Neural crest cell (in vitro differentiated cells): ENCODE measurements at regions not wholly inside any gene's neighbourhood (a gene's known extent, or its start where the extent isn't known, plus 50 kb on each side); places are given as distances from the start of the nearest gene placed in this dataset.
"Not testable (repeated sequence)": the region's sequence is repeated elsewhere in the genome, so short reads cannot be mapped to it uniquely, and the experiment has no call there.

Experiments
- DNase-seq: peaks from one replicate; pipeline ENCODE4 v3.0.0; 2021; ENCODE audit warnings: low read depth, mixed read lengths, low spot score
- H3K27ac Mint-ChIP-seq: one replicate; pipeline ENCODE4 v1.8.0; 2021; ENCODE audit warnings: mild to moderate bottlenecking, mixed read lengths; ENCODE audit not compliant: unreplicated experiment
- H3K27me3 Mint-ChIP-seq: 2 replicates; pipeline ENCODE4 v1.8.0; 2021; ENCODE audit warnings: low read depth, mild to moderate bottlenecking, mixed read lengths
- H3K36me3 Mint-ChIP-seq: 2 replicates; pipeline ENCODE4 v1.8.0; 2021; ENCODE audit warnings: low read depth, mild to moderate bottlenecking, mixed read lengths
- H3K4me1 Mint-ChIP-seq: 2 replicates; pipeline ENCODE4 v1.8.0; 2021; ENCODE audit warnings: mixed read lengths
- H3K4me3 Mint-ChIP-seq: one replicate; pipeline ENCODE4 v1.8.0; 2021; ENCODE audit warnings: mild to moderate bottlenecking, mixed read lengths
- H3K9me3 Mint-ChIP-seq: 2 replicates; pipeline ENCODE4 v1.8.0; 2021; ENCODE audit warnings: mixed read lengths
- CTCF ChIP-seq: fragments of 200-600 bp; sonication (generic); conservative IDR thresholded peaks from 2 replicates; pipeline ENCODE4 v1.5.0; 2021; ENCODE audit warnings: antibody characterized with exemption, mild to moderate bottlenecking

DNA sequence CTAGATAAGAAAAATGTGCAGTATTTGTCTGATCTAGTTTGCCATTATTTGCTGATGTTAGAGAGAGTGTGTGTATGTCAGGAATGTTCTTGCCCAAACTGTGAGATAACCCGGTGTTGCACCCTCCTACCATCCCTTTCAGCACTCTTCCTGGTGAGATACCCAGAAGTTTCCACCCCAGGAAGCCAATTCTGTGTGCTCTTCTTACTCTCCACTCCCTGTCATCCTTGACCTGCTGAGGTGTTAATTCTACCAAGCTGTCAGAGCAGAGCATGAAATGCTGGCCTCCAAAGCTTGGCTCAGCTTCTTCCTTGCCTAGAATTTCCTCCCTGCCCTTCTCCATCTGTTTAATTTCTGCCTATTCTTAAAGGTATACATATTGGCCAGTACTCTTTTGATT, 237.3 kb upstream of the CNR1 start:
- Mint-ChIP-seq H3K4me3 (no peak overlapping the region), H3K36me3 (no peaks in the 10 kb centered on the region), H3K27ac (no peak overlapping the region), H3K27me3 (no peaks in the 10 kb centered on the region), H3K4me1 (no peaks in the 10 kb centered on the region), H3K9me3 (no peaks in the 10 kb centered on the region)
- TF ChIP-seq CTCF = no peak
- no peak for DNase-seq

- no peak for TF ChIP-seq CTCF
- Mint-ChIP-seq H3K9me3 (no peaks in the 10 kb centered on the region), H3K36me3 (no peaks in the 10 kb centered on the region), H3K4me1 (no peaks in the 10 kb centered on the region), H3K27ac (no peak overlapping the region), H3K27me3 (no peaks in the 10 kb centered on the region), H3K4me3 (no peak overlapping the region)
- DNase-seq = no peak
Measured at GRCh38 chr6:88402909-88403308, 236.8 kb upstream of the CNR1 start.

DNA sequence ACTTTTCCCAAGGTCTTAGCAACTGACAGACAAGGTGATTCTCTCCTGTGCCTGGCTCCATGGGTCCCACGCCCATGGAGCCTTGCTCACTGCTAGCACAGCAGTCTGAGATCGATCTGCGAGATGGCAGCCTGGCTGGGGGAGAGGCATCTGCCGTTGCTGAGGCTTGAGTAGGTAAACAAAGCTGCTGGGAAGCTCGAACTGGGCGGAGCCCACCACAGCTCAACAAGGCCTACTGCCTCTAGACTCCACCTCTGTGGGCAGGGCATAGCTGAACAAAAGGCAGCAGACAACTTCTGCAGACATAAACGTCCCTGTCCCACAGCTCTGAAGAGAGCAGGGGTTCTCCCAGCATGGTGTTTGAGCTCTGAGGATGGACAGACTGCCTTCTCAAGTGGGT, 224.9 kb upstream of the CNR1 start:
- not testable (repeated sequence) for H3K4me3 Mint-ChIP-seq, H3K36me3 Mint-ChIP-seq, H3K27me3 Mint-ChIP-seq, H3K4me1 Mint-ChIP-seq, H3K9me3 Mint-ChIP-seq, H3K27ac Mint-ChIP-seq, DNase-seq

- Mint-ChIP-seq H3K4me1 (peaks cover 6% of the 10 kb centered on the region), H3K27me3 (no peaks in the 10 kb centered on the region), H3K27ac (no peak overlapping the region), H3K4me3 (no peak overlapping the region), H3K9me3 (peaks cover 11% of the 10 kb centered on the region), H3K36me3 (peaks cover 4% of the 10 kb centered on the region)
- TF ChIP-seq CTCF = no peak
- DNase-seq = no peak
Measured at GRCh38 chr6:88388589-88388988, 222.4 kb upstream of the CNR1 start.

GRCh38 chr6:88386167-88386566, 220.0 kb upstream of the CNR1 start:
- H3K4me1 Mint-ChIP-seq = peaks cover 10% of the 10 kb centered on the region
- H3K36me3 Mint-ChIP-seq = no peaks in the 10 kb centered on the region
- no peaks in the 10 kb centered on the region for H3K27me3 Mint-ChIP-seq
- TF ChIP-seq CTCF = no peak
- H3K9me3 Mint-ChIP-seq = peaks cover 5% of the 10 kb centered on the region
- H3K27ac Mint-ChIP-seq = no peak overlapping the region
- no peak overlapping the region for H3K4me3 Mint-ChIP-seq
- no peak for DNase-seq

DNA sequence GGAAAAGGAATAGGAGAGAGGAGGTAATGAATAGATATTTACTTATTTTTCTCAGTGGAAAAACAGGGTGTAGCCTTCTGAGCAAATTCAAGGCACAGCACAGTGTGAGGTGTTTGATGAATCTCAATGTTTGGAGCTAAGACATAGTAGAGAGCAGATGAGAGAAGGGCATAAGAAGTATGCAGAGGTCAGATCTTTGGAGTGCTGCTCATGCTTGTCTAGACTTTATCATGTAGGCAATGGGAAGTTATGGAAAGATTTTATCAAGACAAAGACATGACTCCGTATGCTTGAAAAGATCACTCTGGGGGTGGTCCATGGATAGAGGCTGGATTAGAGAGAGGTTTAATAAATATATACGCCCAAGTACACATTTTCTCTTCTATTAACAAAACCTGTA, 217.0 kb upstream of the CNR1 start:
- no peak overlapping the region for H3K4me3 Mint-ChIP-seq
- no peaks in the 10 kb centered on the region for H3K36me3 Mint-ChIP-seq
- TF ChIP-seq CTCF = no peak
- H3K27me3 Mint-ChIP-seq = no peaks in the 10 kb centered on the region
- peaks cover 33% of the 10 kb centered on the region for H3K4me1 Mint-ChIP-seq
- peaks cover 3% of the 10 kb centered on the region for H3K9me3 Mint-ChIP-seq
- DNase-seq = no peak
- no peak overlapping the region for H3K27ac Mint-ChIP-seq
